ENCODE measurements at regions not wholly inside any gene's neighbourhood (a gene's known extent, or its start where the extent isn't known, plus 50 kb on each side); places are given as distances from the start of the nearest gene placed in this dataset.

DNA sequence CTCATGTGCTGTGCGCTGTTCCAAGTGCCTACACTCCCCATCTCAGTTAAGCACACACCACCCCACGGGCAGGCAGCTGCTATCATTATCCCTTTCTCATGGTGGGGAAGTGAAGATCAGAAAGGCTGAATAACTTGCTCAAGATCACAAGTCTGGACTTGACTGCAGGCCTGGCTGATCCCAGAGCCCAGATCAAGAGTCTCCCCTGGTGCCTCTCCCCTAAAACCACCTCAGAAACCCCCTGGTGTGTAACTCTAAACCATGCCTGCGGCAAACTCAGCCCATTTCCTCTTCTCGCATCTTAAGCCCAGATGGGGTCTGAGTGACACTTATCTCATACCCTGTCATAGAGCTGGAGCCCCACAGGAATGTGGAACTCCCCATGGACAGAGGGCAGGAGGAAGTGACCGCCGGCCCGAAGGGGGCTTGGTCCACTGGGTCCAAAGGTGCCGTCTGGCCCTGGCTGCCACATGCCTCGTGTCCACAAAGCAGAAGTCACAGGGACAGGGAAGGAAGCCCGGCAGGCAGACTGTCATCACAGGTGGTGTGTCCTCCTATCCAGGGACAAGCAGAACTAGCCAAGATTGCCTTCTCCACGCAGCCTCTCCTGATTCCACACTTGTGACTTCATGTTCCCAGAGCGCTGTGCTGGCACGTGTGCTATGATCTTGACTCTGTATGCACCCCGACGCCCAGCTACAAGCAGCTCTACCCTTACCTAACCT lies 92.1 kb downstream of the SYF2 start:
- TF ChIP-seq SIN3A (IDR thresholded peaks at IDR 0.05; ENCODE audit: borderline replicate concordance, insufficient read depth, low read depth, low read length) (no peak), TCF7L2 (IDR thresholded peaks at IDR 0.05; ENCODE audit: low read depth, low read length) (no peak), POLR2AphosphoS5 (IDR thresholded peaks at IDR 0.05; ENCODE audit: low read depth, low read length) (no peak), CTCF (IDR thresholded peaks at IDR 0.05) (no peak)
- TF ChIP-seq, protein P1, sequence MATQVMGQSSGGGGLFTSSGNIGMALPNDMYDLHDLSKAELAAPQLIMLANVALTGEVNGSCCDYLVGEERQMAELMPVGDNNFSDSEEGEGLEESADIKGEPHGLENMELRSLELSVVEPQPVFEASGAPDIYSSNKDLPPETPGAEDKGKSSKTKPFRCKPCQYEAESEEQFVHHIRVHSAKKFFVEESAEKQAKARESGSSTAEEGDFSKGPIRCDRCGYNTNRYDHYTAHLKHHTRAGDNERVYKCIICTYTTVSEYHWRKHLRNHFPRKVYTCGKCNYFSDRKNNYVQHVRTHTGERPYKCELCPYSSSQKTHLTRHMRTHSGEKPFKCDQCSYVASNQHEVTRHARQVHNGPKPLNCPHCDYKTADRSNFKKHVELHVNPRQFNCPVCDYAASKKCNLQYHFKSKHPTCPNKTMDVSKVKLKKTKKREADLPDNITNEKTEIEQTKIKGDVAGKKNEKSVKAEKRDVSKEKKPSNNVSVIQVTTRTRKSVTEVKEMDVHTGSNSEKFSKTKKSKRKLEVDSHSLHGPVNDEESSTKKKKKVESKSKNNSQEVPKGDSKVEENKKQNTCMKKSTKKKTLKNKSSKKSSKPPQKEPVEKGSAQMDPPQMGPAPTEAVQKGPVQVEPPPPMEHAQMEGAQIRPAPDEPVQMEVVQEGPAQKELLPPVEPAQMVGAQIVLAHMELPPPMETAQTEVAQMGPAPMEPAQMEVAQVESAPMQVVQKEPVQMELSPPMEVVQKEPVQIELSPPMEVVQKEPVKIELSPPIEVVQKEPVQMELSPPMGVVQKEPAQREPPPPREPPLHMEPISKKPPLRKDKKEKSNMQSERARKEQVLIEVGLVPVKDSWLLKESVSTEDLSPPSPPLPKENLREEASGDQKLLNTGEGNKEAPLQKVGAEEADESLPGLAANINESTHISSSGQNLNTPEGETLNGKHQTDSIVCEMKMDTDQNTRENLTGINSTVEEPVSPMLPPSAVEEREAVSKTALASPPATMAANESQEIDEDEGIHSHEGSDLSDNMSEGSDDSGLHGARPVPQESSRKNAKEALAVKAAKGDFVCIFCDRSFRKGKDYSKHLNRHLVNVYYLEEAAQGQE (IDR thresholded peaks at IDR 0.05; ENCODE audit: insufficient read depth in 1 of 2, low read depth in 2 of 2, low read length in 1 of 2) = no peak
- POLR2A ChIA-PET = no interaction called here
- Histone ChIP-seq H3K9me3 (ENCODE audit: control insufficient read depth, insufficient read depth, low read depth, low read length) (no peaks in the 10 kb centered on the region), H3K4me3 (ENCODE audit: low read depth in 2 of 2, low read length in 2 of 2) (no peak overlapping the region), H3K27me3 (ENCODE audit: control insufficient read depth, insufficient read depth, low read length) (no peaks in the 10 kb centered on the region; the same call in 1 of the 2 replicates), H3K4me1 (ENCODE audit: control insufficient read depth, insufficient read depth, low read length) (no peaks in the 10 kb centered on the region), H3K27ac (ENCODE audit: low read length) (no peak overlapping the region), H3K36me3 (ENCODE audit: control insufficient read depth, insufficient read depth, low read length) (no peaks in the 10 kb centered on the region)
- ATAC-seq (no peak), DNase-seq (ENCODE audit: low read depth, low spot score) (no peak)
- no TSS peak for BruUV-seq (replicated peaks)
- intact Hi-C loops (cut with micrococcal nuclease; ENCODE audit: unreplicated experiment) (no loop called here), in situ Hi-C loops (cut with HindIII; ENCODE audit: low pct_unique_long_range_greater_than_20kb, low sequenced_read_pairs) (no loop called here)
- CTCF ChIA-PET = no interaction called here

GRCh38 chr1:25137521-25138395 lies 94.5 kb downstream of the SYF2 start:
- ChIA-PET CTCF (no interaction called here), POLR2A (no interaction called here)
- TF ChIP-seq, protein P1 (IDR thresholded peaks at IDR 0.05; ENCODE audit: insufficient read depth in 1 of 2, low read depth in 2 of 2, low read length in 1 of 2) = no peak
- TF ChIP-seq TCF7L2 (IDR thresholded peaks at IDR 0.05; ENCODE audit: low read depth, low read length) = no peak
- TF ChIP-seq POLR2AphosphoS5 (IDR thresholded peaks at IDR 0.05; ENCODE audit: low read depth, low read length) = no peak
- no peak for TF ChIP-seq SIN3A (IDR thresholded peaks at IDR 0.05; ENCODE audit: borderline replicate concordance, insufficient read depth, low read depth, low read length)
- no peak for TF ChIP-seq CTCF (IDR thresholded peaks at IDR 0.05)
- BruUV-seq (replicated peaks) = no TSS peak
- Histone ChIP-seq H3K36me3 (ENCODE audit: control insufficient read depth, insufficient read depth, low read length) (no peaks in the 10 kb centered on the region), H3K4me1 (ENCODE audit: control insufficient read depth, insufficient read depth, low read length) (no peaks in the 10 kb centered on the region), H3K27ac (ENCODE audit: low read length) (no peak overlapping the region), H3K27me3 (ENCODE audit: control insufficient read depth, insufficient read depth, low read length) (no peaks in the 10 kb centered on the region; the same call in 1 of the 2 replicates), H3K4me3 (ENCODE audit: low read depth in 2 of 2, low read length in 2 of 2) (no peak overlapping the region), H3K9me3 (ENCODE audit: control insufficient read depth, insufficient read depth, low read depth, low read length) (no peaks in the 10 kb centered on the region)
- no peak for DNase-seq (ENCODE audit: low read depth, low spot score)
- no peak for ATAC-seq
- in situ Hi-C loops (cut with HindIII; ENCODE audit: low pct_unique_long_range_greater_than_20kb, low sequenced_read_pairs) (no loop called here), intact Hi-C loops (cut with micrococcal nuclease; ENCODE audit: unreplicated experiment) (no loop called here)
